Left ventricle myocardium superior (tissue), 1 donor: ENCODE measurements at regions not wholly inside any gene's neighbourhood (a gene's known extent, or its start where the extent isn't known, plus 50 kb on each side); places are given as distances from the start of the nearest gene placed in this dataset.
"Not testable (repeated sequence)": the region's sequence is repeated elsewhere in the genome, so short reads cannot be mapped to it uniquely, and the experiment has no call there.

ENCODE experiments used
- ATAC-seq: fragments of 200-7000 bp; cut with Tn5 transposase; one replicate; pipeline ENCODE4 v1.9.1; 2020; ENCODE audit warnings: mild to moderate bottlenecking, moderate library complexity
- DNase-seq: peaks from one replicate; pipeline ENCODE4 v3.0.0-alpha.2; 2020
- intact Hi-C: fragments of 100-400 bp; cut with micrococcal nuclease; formaldehyde crosslinking; loops from one replicate; pipeline ENCODE4 v1.11.0; 2022
- donor health status: DM: no; HTN: yes; CAD: no; lungs with severe emphysema.

DNA sequence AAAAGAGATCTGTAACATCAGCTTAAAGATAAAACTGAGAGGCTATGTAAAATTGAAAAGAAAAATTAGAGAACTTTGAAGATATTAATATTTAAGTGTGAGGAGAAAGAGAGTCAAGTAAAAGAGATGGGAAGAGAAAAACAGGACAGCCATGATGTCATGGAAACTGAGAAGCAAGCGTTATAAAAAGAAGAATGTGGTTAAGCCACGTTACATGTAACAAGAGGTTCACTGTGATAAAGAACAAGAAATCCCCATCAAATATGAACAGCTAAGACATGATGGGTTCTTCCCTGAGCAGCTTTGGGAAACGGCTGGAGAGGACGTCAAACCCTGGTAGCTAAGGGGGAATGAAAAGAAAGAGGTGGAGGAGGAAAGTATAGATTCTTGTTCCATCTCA lies 1269.3 kb upstream of the TENM3 start:
- DNase-seq (no peak), ATAC-seq (no peak)
- intact Hi-C loops = no loop called here

DNA sequence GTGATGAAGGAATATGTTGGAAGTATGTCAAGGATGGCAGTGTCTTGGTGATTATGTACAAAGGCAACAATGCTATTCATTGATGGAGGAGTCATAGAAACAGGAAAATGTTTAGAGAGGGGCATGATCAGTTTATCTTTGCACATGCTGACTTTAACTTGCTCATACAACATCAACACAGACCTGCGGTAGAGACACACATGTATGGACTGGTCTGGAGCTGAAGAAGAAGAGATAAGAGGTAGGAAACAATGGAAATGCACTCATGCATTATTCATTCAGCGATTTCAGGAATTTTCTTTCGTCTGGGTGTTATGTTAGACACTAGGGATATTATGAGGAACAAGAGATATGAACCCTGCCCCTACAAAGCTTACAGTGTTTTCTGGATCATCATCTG lies 1252.3 kb upstream of the TENM3 start:
- intact Hi-C loops = no loop called here
- DNase-seq = no peak
- no peak for ATAC-seq

DNA sequence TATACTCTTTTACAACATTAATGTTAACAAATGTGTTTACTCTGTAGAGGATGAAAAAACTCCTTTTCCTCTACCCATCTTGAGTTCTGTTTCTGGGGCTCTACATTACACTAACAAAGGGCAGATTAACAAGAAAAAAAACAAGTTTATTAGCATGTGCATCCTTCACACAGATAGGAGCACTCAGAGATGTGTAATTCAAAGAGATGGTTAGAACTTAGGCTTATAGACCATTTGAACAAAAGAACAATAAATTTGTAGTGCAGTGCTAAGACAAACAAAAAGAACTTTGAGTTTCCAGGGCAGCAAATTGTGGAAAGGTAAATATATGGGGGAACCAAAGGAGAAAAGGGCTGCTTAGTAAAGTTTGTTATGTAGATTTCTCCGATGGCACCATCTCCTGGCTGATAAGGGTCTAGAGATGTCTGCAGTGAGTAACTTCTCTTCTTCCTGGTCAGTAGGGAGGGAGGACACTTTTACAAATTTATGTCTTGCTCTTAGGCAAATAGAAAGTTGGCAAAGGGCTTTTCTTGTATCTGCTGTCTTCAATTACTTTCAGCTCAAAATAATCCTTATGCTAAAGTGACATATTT lies 1249.9 kb upstream of the TENM3 start:
- intact Hi-C loops = no loop called here
- ATAC-seq (no peak), DNase-seq (no peak)

DNA sequence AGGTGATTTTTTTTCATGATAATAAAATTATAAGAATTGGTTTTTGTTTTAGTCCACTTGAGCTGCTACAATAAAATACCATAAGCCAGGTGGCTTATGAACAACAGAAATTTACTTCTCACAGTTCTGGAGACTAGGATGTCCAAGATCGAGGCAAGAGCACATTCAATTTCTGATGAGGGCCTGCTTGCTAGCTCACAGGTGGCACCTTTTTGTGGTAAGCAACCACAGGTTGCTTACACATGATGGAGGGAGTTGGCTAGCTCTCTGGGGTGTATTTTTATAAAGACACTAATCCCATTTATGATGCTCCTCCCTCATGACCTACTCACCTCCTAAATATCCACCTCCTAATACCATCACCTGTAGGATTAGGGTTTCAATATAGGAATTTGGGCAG lies 1248.5 kb upstream of the TENM3 start:
- DNase-seq = no peak
- ATAC-seq = no peak
- intact Hi-C loops = no loop called here

DNA sequence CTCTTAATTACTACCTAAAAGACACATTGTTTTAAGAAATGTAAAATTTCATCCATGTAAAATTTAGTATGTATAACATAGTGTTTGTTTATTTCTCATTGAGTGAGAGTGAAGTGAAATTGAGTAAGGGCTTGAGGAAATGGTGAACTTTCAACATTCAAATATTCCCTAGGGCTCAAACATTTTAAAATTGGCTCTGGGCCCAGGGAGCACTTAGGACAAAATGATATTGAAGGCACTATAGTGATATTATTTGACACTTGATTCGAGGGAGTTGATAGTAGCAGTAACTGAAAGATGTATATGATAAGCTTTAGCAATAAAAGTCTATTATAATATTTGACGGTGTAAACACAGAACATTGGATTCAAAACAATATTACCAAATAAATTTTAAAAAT lies 1244.0 kb upstream of the TENM3 start:
- ATAC-seq = no peak
- DNase-seq = no peak
- intact Hi-C loops = no loop called here

DNA sequence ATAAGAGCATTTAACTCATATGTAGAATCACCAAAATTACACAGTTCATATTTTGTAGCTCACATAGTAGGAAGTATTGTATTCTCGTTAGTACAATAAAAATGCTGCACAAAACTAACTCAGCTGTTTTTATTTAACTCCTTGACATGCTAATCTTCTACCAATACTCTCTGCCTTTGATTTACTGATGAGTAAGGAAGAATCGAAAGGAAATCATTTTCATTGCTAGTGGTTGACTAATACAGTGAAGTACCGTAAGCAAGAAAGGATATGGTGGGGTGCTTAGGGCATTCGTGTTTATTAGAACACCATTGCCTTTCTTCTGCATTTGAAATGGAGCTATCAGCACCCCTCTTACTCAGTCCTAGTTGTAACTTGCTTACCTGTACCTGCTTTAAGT lies 1239.1 kb upstream of the TENM3 start:
- DNase-seq (no peak), ATAC-seq (no peak)
- intact Hi-C loops = no loop called here

DNA sequence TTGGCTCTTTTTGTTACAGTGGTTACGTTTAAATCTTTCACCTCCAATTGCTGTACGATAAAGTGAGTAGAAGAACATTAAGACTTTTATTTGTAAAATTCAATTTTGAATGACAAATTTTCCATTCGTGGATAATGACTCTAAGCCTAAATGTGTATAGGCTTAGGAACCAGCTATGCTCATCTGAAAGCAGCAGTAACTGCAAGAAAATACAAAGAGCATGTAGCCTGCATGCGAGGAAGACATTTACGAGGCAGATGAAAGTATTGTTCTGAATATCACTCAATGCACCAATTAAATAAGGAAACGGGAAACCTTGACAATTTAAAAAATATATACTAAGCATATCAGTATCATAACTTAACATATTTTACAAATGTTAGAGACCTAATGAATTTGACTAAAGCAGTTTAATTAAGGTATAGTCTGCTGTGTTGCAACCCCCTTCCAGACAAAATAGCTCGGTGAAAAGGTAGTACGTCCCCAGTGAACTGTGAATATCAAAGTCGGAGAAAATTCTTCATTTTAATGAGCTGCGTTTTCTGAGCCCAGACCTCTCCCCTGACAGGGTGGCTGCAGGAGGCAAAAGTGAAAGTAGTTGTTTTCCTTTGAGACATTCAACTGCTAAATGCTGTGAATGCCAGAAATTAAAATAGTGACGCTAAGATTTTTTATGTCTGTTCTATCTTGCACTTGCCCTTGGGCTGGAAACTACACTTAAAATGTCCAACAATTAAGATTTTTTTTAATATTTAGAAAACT lies 1236.5 kb upstream of the TENM3 start:
- intact Hi-C loops = no loop called here
- no peak for DNase-seq
- no peak for ATAC-seq

DNA sequence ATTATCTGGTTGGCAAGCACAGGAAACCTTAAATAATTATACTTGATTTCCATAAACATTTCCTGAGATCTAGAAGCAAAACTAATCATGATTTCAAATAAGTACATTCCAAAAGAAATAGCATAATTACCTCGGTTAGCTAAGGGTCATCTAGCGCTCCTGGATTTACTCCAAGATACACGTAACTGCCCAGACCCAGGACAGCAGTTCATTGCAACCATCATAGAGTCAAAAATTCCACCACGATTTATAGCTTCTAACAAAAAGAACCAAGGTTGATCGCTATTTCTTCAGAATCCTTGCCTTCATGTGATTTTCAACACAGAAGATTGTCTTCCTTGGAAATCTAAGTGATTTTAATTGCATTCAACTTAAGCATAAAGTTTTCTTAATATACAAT lies 1235.5 kb upstream of the TENM3 start:
- ATAC-seq (no peak), DNase-seq (no peak)
- intact Hi-C loops = no loop called here

DNA sequence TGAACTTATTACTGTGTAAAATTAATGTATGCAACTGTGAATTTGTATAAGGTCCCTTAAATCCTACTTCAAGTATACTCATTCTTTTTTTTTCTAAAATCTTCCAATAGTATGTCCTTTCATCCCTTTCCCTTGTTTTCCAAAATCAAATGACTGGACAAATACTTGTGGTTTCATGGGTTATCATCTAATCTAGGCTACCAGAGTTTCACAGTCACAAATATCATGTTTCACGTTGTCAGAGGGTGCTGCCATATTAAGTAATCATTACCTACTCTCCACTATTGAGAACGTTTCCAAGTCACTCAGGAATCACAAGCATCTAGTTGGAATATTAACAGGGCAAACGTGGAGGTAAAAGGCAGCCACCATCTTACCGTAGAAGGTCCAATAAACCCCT lies 1235.0 kb upstream of the TENM3 start:
- DNase-seq = no peak
- intact Hi-C loops = no loop called here
- no peak for ATAC-seq

DNA sequence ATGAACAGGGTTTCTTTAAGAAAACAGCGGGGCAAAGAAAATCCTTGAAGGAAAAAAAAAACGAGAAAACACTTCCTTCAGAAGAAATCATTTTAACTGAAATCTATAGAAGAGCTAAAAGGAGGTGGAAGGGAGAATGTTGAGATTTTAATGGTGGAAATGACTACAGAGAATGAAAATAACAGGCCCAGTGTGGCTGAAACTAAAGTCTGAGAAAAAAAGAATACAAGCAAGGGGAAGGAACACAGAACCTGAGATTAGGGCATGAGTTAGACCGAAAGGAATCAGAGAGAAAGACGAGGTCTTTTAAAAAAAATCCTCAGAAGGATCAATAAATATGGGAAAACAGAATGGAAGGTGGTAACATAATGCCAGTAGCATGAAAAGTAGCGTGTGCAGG lies 1230.0 kb upstream of the TENM3 start:
- ATAC-seq (no peak), DNase-seq (no peak)
- intact Hi-C loops = no loop called here

DNA sequence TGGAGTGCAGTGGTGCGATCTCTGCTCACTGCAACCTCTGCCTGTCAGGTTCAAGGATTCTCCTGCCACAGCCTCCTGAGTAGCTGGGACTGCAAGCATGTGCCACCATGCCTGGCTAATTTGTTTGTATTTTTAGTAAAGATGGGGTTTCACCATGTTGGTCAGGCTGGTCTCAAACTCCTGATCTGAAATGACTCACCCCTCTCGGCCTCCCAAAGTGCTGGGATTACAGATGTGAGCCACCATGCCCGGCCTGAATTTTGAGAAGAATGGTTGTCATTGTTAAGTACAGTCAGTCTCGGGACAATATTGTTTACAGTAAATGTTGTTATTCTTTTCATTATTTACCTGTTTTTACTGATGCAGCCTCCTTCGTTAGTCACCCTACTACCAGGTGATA lies 1226.2 kb upstream of the TENM3 start:
- ATAC-seq (no peak), DNase-seq (no peak)
- intact Hi-C loops = no loop called here

DNA sequence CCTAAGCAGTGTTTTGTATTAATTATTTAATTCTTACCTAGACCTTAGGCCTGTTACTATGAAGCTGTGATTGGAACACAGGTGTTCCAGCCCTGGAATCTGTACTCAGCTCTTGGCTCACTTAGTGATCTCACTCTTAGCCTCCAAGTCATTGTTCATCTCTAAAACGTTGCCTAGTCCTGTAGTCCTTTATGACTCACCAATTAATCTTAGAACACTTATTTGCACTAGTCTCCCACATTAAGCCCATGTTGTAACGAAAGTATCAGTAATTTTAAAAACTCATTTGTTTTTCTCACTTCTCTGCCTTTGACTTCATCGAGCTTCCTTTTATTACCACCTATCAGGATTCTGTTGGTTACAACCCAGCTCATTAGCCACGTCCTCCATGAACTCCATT lies 1224.7 kb upstream of the TENM3 start:
- DNase-seq (no peak), ATAC-seq (no peak)
- intact Hi-C loops = no loop called here

DNA sequence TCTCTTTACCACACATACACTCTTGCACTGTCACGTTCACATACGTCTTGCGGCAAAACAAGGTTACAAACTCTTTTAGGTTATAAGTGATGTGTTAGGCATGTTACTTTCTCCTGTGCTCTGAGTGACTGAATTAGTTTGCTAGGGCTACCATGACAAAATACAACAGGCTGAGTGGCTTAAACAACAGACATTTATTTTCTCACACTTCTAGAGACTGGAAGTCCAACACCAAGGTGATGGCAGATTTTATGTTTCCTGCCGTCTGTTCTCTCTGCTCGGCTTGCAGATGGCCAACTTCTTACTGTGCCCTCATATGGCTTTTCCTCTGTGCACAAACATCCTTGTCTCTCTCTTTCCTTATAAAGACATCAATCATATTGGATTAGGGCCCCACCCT lies 1224.3 kb upstream of the TENM3 start:
- DNase-seq = no peak
- no peak for ATAC-seq
- intact Hi-C loops = no loop called here

DNA sequence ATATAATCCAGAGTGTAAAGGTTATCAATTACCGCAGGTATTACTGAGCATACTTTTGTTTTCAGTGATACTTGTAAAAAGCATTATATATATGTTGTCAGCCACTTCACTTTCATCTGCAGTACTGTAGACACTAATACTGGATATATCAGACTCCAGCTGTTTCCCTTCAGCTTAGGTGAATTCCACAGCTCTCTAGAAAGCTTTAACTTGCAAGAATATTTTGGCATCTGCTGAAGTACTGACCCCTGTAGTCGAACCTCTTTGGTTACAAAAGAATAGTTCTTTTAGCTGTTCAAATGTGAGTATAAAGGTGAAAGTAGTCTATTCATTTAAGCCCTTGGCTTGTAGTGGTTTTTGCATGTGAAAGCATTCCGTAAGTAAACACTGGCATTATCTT lies 1222.7 kb upstream of the TENM3 start:
- ATAC-seq = no peak
- intact Hi-C loops = no loop called here

DNA sequence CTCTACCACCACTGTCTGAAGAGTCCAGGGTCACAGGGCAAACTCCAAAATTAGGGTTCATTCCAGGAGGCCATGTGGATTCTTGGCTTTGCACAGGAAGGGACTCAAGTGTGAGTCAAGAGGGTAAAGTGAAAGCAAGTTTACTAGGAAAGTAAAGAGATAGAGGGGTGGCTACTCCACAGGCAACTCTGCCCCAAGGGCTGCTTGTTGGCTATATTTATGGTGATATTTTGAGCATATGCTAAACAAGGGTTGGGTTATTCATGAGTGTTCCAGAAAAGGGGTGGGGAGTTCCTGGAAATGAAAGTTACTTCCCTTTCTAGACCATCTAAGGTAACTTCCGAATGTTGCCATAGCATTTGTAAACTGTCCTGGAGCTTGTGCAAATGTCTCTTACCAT lies 1222.0 kb upstream of the TENM3 start:
- intact Hi-C loops = no loop called here
- DNase-seq (no peak), ATAC-seq (no peak)

More for the DNA sequence above, 1222.7 kb upstream of the TENM3 start:
- DNase-seq = no peak

DNA sequence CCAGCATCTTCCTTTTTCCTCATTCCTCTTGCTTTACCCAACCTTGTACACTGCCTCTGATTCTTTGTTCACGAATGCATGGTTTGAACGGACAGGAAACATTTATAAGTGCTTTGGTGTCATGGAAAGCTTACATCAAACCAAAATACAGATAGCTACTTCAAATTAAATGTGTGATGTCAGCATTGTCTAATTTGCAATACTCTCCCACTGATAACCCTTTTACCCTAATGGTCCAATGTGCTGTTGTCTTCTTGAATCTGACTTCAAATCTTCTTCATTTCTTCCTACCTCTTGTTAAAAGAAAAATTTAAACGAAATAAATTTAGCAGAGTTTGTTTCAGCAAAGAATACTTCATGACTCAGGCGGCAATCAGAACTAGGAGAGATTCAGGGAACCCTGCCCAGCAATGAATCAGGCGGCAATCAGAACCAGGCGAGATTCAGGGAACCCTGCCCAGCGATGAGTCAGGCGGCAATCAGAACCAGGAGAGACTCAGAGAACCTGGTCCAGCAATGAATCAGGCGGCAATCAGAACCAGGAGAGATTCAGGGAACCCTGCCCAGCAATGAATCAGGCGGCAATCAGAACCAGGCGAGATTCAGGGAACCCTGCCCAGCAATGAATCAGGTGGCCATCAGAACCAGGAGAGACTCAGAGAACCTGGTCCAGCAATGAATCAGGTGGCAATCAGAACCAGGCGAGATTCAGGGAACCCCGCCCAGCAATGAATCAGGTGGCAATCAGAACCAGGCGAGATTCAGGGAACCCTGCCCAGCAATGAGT lies 1212.9 kb upstream of the TENM3 start:
- intact Hi-C loops = not testable (repeated sequence)

DNA sequence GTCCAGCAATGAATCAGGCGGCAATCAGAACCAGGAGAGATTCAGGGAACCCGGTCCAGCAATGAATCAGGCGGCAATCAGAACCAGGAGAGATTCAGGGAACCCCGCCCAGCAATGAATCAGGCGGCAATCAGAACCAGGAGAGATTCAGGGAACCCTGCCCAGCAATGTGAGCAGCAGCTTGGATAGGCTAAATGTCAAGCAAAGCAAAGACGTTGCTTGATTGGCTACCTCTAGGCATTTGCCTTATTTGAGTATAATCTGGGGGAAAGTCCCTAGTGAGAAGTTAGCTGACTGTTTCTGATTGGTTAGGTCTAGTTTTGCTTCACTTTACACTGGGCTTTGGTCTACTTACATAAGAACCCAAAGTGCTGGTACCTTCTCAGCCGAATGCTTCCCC lies 1212.2 kb upstream of the TENM3 start:
- ATAC-seq (no peak), DNase-seq (no peak)
- intact Hi-C loops = no loop called here

More for the DNA sequence above, 1212.9 kb upstream of the TENM3 start:
- not testable (repeated sequence) for ATAC-seq, DNase-seq

DNA sequence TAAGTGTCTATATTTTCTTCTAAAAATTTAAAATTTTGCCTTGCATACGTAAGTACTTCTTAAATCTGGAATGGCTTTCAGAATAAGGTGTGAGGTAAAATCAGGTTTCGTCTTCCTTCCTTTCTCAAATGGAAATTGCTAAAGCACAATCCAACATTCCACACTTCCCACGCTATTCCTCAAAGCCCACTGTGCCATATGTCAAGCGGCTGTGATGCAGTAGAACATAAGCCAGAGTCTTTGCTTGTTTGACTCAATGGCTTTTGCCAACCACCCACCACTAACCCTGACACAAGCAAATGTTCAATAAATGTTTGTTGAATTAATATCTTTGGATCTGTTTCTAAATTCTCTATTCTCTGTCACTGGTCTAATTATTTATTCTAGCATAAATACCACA lies 1199.7 kb upstream of the TENM3 start:
- ATAC-seq = no peak
- intact Hi-C loops = no loop called here

DNA sequence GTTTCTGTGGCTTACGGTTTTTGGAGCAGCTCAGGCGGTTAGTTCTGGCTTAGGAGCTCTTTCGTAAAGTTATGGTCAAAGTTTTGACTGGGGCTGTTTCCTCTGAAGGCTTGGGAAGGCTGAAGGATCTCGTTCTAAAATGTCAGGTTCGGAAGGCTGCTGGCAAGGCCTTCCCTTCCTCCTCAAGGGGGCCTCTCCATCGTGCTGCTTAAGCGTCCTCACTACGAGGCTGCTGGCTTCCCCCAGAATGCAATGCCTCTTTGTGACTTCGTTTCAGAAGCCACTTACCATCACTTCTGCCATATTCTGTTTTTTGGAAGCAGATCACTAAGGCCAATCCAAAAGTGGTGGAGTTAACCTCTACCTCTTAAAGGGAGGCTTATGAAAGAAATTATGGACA lies 1196.4 kb upstream of the TENM3 start:
- intact Hi-C loops = no loop called here
- no peak for DNase-seq
- ATAC-seq = no peak

More for the DNA sequence above, 1199.7 kb upstream of the TENM3 start:
- no peak for DNase-seq

DNA sequence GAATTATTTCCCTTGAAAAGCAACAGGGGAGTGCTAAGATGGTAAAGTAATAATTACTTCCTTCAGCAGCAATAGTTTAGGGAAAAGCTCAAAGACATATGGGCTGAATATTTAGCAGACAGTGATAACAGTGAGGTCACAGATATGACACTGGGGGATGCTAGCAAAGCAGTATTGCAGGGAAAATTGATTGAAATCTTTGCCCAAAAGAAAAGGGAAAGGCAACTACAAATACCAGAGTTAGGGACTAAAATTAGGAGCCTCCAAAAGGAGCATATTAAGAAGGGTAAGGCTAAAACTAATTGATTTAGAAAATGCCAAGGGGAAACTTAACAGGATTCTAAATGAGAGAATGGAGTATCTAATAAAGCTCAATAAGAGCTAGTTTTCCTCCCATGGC lies 1191.3 kb upstream of the TENM3 start:
- ATAC-seq = no peak
- intact Hi-C loops = no loop called here
- no peak for DNase-seq

DNA sequence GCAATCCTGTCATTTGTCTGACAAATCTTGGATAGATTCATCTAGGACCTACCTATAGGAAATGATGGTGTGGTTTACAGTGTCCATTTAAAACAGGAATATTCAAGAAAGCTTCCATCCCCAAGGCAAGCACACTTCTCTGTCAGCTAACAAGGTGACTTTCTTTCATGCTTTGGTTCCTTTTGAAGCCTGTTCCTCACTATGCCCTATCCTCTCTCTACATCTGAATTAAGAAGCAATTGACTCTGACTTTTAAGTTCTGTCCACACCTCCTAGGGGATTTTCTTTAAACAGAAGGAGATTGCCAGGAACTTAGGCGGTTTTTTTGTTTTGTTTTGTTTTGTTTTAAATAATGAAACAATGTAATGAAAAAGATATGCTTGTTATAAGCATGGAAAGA lies 1181.4 kb upstream of the TENM3 start:
- no peak for DNase-seq
- intact Hi-C loops = no loop called here
- ATAC-seq = no peak
